ENCODE measurements at regions not wholly inside any gene's neighbourhood (a gene's known extent, or its start where the extent isn't known, plus 50 kb on each side); places are given as distances from the start of the nearest gene placed in this dataset.
A peak's percentile ranks its signal among the peaks of the same experiment; 100 is the strongest.

DNA sequence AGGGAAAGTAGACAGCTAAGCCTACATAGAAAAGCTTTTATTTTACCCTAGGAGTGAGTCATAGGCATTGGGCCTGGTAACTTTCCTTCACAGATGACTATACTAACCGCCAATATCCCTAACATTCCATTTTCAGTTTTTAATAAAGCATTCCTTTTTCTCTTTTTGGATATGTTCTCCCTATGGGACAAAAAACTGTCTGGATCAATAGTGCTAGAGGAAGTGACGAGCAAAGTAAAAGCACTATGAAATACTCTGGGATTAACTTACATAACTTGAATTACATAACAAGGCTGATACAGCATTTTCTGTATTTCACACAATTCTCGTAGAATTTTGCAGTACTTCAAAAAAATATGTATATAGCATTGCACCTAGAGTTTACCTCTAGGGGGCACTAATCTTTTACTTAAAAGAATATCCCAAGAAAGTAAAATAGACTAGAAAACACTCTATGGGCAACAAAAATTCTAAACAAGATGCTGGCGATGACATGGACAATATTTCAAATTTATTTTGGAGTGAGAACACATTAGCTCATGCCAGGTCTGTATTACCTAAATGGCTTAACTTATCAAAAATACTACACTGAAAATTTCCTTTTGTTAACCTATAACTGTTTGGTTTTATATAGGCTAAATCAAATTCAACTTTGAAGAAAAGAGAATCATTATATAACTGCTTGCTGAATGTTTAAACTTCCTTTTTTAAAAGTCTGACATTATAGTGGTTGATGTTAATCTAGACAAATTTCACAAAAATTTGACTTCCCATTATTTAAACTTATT is 66.3 kb upstream of the DST start:
- Histone ChIP-seq H3K27me3 (no peaks in the 10 kb centered on the region), H3K27ac (no peak overlapping the region), H3K4me3 (no peak overlapping the region), H3K4me1 (ENCODE audit: low read depth) (peaks cover 6% of the 10 kb centered on the region), H3K9me3 (ENCODE audit: low read depth) (no peaks in the 10 kb centered on the region), H3K36me3 (no peaks in the 10 kb centered on the region)
- TF ChIP-seq, protein P1, sequence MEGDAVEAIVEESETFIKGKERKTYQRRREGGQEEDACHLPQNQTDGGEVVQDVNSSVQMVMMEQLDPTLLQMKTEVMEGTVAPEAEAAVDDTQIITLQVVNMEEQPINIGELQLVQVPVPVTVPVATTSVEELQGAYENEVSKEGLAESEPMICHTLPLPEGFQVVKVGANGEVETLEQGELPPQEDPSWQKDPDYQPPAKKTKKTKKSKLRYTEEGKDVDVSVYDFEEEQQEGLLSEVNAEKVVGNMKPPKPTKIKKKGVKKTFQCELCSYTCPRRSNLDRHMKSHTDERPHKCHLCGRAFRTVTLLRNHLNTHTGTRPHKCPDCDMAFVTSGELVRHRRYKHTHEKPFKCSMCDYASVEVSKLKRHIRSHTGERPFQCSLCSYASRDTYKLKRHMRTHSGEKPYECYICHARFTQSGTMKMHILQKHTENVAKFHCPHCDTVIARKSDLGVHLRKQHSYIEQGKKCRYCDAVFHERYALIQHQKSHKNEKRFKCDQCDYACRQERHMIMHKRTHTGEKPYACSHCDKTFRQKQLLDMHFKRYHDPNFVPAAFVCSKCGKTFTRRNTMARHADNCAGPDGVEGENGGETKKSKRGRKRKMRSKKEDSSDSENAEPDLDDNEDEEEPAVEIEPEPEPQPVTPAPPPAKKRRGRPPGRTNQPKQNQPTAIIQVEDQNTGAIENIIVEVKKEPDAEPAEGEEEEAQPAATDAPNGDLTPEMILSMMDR (IDR thresholded peaks at IDR 0.05; ENCODE audit: low read depth, low read length), result peak; percentile 59
- peak; percentile 69 to 77 for DNase-seq (ENCODE audit: low read depth in 1 of 2, low spot score in 1 of 2)

DNA sequence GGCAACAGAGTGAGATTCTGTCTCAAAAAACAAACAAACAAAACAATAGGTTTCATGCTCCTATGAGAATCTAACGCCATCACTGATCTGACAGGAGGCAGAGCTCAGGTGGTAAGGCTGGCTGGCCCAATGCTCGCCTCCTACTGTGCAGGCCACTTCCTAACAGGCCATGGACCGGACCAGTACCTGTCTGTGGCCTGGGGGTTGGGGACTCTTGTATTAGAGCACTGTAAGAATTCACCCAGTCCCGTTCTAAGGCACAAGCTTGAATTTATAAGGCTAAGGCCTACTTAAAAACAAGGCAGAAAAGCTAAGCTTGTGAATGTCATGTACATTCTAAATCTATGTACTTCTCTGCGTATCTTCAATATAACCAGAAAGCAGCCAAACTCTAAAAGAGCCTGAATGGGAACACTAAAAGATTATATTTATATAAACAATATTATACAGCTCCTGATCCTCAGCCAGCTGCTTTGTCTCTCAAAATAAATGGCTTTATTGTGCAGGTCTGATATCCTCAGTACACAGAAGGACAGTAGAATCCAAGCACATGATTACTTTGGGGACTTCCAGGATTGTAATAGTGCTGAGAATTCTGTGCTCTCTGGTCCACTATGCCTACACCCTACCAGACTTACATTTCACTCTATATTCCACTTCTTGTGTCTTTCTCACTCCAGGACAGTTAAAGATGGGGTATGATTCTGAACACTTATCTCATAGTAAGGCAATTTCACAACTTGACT is 64.5 kb upstream of the DST start:
- Histone ChIP-seq H3K4me3 (no peak overlapping the region), H3K27ac (no peak overlapping the region), H3K27me3 (no peaks in the 10 kb centered on the region), H3K9me3 (ENCODE audit: low read depth) (no peaks in the 10 kb centered on the region), H3K36me3 (no peaks in the 10 kb centered on the region), H3K4me1 (ENCODE audit: low read depth) (no peaks in the 10 kb centered on the region)
- TF ChIP-seq, protein P1 (IDR thresholded peaks at IDR 0.05; ENCODE audit: low read depth, low read length), result no peak
- no peak for DNase-seq (ENCODE audit: low read depth in 1 of 2, low spot score in 1 of 2)

- H3K36me3 ChIP-seq, result no peaks in the 10 kb centered on the region
- H3K9me3 ChIP-seq (ENCODE audit: low read depth), result no peaks in the 10 kb centered on the region
- TF ChIP-seq, protein P1 (IDR thresholded peaks at IDR 0.05; ENCODE audit: low read depth, low read length), result peak; percentile 49
- H3K4me1 ChIP-seq (ENCODE audit: low read depth), result no peaks in the 10 kb centered on the region
- no peaks in the 10 kb centered on the region for H3K27me3 ChIP-seq
- no peak overlapping the region for H3K27ac ChIP-seq
- DNase-seq (ENCODE audit: low read depth in 1 of 2, low spot score in 1 of 2), result peak in 1 of 2 donors; percentile 60
- H3K4me3 ChIP-seq, result no peak overlapping the region
These were observed 56.5 kb upstream of the DST start for GRCh38 chr6:56699066-56699654.

DNA sequence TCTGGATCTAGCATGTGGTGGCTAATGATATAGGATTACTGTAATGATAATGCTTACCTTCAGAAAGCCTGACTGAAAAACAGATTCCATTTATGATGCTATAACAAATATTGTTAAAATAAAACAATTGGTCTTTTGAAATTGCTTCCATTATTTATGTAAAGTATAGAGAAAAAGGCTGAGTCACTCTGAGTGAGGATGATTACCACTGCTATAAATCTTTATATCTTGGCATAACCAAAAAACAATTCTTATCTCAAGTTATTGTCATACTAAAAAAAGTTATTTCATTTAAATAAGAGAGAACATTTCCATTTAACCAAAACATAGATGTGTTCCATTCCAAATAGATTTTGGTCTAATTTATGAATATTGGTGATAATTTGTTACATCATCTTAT is 53.0 kb upstream of the DST start:
- H3K4me1 ChIP-seq (ENCODE audit: low read depth), result no peaks in the 10 kb centered on the region
- DNase-seq (ENCODE audit: low read depth in 1 of 2, low spot score in 1 of 2), result no peak
- TF ChIP-seq, protein P1 (IDR thresholded peaks at IDR 0.05; ENCODE audit: low read depth, low read length), result no peak
- H3K27ac ChIP-seq, result no peak overlapping the region
- H3K27me3 ChIP-seq, result no peaks in the 10 kb centered on the region
- no peaks in the 10 kb centered on the region for H3K9me3 ChIP-seq (ENCODE audit: low read depth)
- no peaks in the 10 kb centered on the region for H3K36me3 ChIP-seq
- no peak overlapping the region for H3K4me3 ChIP-seq

DNA sequence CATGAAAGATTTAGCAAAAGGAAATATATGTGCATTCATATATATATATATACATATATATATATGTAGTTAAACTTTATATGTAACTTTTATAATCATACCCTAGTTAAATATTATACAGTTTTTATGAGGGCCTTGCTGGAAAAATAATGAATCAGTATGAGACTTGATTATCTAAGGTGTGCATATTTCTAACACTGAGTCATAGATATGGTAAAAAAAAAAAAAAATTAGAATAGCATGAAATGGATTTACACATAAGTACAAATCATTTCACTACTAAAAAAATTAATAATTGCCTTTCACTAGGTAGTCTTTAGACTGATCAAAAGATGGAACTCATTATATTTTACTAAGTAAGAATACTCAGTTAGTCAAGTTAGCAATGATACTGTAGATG is 51.3 kb upstream of the DST start:
- Histone ChIP-seq H3K27ac (no peak overlapping the region), H3K9me3 (ENCODE audit: low read depth) (no peaks in the 10 kb centered on the region), H3K36me3 (no peaks in the 10 kb centered on the region), H3K4me1 (ENCODE audit: low read depth) (no peaks in the 10 kb centered on the region), H3K4me3 (no peak overlapping the region), H3K27me3 (no peaks in the 10 kb centered on the region)
- DNase-seq (ENCODE audit: low read depth in 1 of 2, low spot score in 1 of 2), result no peak
- TF ChIP-seq, protein P1 (IDR thresholded peaks at IDR 0.05; ENCODE audit: low read depth, low read length), result no peak

Data from cardiac muscle cell (in vitro differentiated cells and primary cell).